Esophagus squamous epithelium (tissue), 4 donors: ENCODE measurements at regions not wholly inside any gene's neighbourhood (a gene's known extent, or its start where the extent isn't known, plus 50 kb on each side); places are given as distances from the start of the nearest gene placed in this dataset.

ENCODE experiments used
- CTCF ChIP-seq, 6 experiments: fragments of 450-650 bp in 4 of 6; fragments of 200-600 bp in 2 of 6; sonication (generic) in 2 of 6; IDR thresholded peaks; one replicate each; pipeline ENCODE4 v1.5.1; 2016 to 2019; ENCODE audit warnings: antibody characterized with exemption in 6 of 6, mild to moderate bottlenecking in 4 of 6, moderate library complexity in 4 of 6
- POLR2A ChIP-seq, 4 donors: fragments of 450-650 bp; IDR thresholded peaks; one replicate each; pipeline ENCODE4 v1.6.1; 2017; ENCODE audit warnings: antibody characterized with exemption in 4 of 4, mild to moderate bottlenecking in 4 of 4, moderate library complexity in 3 of 4

GRCh38 chr1:191662746-191663145 is 495.5 kb upstream of the RGS18 start:
- no peak for TF ChIP-seq CTCF (IDR thresholded peaks at IDR 0.05)
- TF ChIP-seq POLR2A (IDR thresholded peaks at IDR 0.05): no peak
